ENCODE measurements at regions not wholly inside any gene's neighbourhood (a gene's known extent, or its start where the extent isn't known, plus 50 kb on each side); places are given as distances from the start of the nearest gene placed in this dataset.

- TF ChIP-seq MYC (IDR thresholded peaks at IDR 0.05; ENCODE audit: low read depth, low read length) (no peak), CTCF (IDR thresholded peaks at IDR 0.05; ENCODE audit: extremely low read depth in 1 of 2, insufficient read depth in 1 of 2, low read depth in 1 of 2, low read length in 2 of 2) (no peak), EZH2 (IDR thresholded peaks at IDR 0.05; ENCODE audit: borderline replicate concordance, low read depth, low read length, severe bottlenecking) (no peak), FOS (IDR thresholded peaks at IDR 0.05; ENCODE audit: borderline replicate concordance, insufficient read depth, low read length) (no peak), POLR2AphosphoS5 (IDR thresholded peaks at IDR 0.05; ENCODE audit: insufficient read depth, low read depth, low read length) (no peak), POLR2A (IDR thresholded peaks at IDR 0.05; ENCODE audit: low read depth, low read length) (no peak), MAX (IDR thresholded peaks at IDR 0.05; ENCODE audit: insufficient read depth, insufficient read length) (no peak), JUN (IDR thresholded peaks at IDR 0.05; ENCODE audit: borderline replicate concordance, insufficient read depth, insufficient read length, low read depth) (no peak)
These were observed 219.9 kb downstream of the HIPK3 start for GRCh38 chr11:33476945-33477606.
